ENCODE measurements at regions not wholly inside any gene's neighbourhood (a gene's known extent, or its start where the extent isn't known, plus 50 kb on each side); places are given as distances from the start of the nearest gene placed in this dataset.
"Not testable (repeated sequence)": the region's sequence is repeated elsewhere in the genome, so short reads cannot be mapped to it uniquely, and the experiment has no call there.

GRCh38 chr2:224157655-224158054, 118.6 kb upstream of the SERPINE2 start:
- Histone ChIP-seq H3K9me3 (ENCODE audit: low read length) (no peaks in the 10 kb centered on the region), H3K79me2 (ENCODE audit: low read length) (no peaks in the 10 kb centered on the region), H3K9me2 (replicated peaks; ENCODE audit: insufficient read depth, low read length) (no peaks in the 10 kb centered on the region), H3K27me3 (ENCODE audit: low read length) (no peaks in the 10 kb centered on the region), H3K4me1 (ENCODE audit: low read length) (no peaks in the 10 kb centered on the region), H4K20me1 (ENCODE audit: insufficient read depth, low read depth, low read length) (no peaks in the 10 kb centered on the region), H3K27ac (ENCODE audit: low read length) (no peak overlapping the region), H3K4me3 (ENCODE audit: low read length) (no peak overlapping the region), H3K4me2 (ENCODE audit: low read depth, low read length, poor library complexity, severe bottlenecking) (no peak overlapping the region), H3K9ac (ENCODE audit: low read length) (no peak overlapping the region), H2AFZ (ENCODE audit: low read length) (no peak overlapping the region), H3K36me3 (ENCODE audit: insufficient read depth, low read length) (no peaks in the 10 kb centered on the region)
- no peak for DNase-seq

- no peaks in the 10 kb centered on the region for H3K9me2 ChIP-seq (replicated peaks; ENCODE audit: insufficient read depth, low read length)
- no peak overlapping the region for H3K9ac ChIP-seq (ENCODE audit: low read length)
- H3K36me3 ChIP-seq (ENCODE audit: insufficient read depth, low read length) = no peaks in the 10 kb centered on the region
- H3K79me2 ChIP-seq (ENCODE audit: low read length) = no peaks in the 10 kb centered on the region
- no peak overlapping the region for H3K4me2 ChIP-seq (ENCODE audit: low read depth, low read length, poor library complexity, severe bottlenecking)
- no peak overlapping the region for H3K4me3 ChIP-seq (ENCODE audit: low read length)
- no peaks in the 10 kb centered on the region for H3K4me1 ChIP-seq (ENCODE audit: low read length)
- no peak overlapping the region for H2AFZ ChIP-seq (ENCODE audit: low read length)
- H3K27ac ChIP-seq (ENCODE audit: low read length) = no peak overlapping the region
- no peak for DNase-seq
- no peaks in the 10 kb centered on the region for H4K20me1 ChIP-seq (ENCODE audit: insufficient read depth, low read depth, low read length)
- no peaks in the 10 kb centered on the region for H3K27me3 ChIP-seq (ENCODE audit: low read length)
- no peaks in the 10 kb centered on the region for H3K9me3 ChIP-seq (ENCODE audit: low read length)
Measured at GRCh38 chr2:224156436-224156835, 117.3 kb upstream of the SERPINE2 start.

- Histone ChIP-seq H3K4me3 (ENCODE audit: low read length) (no peak overlapping the region), H3K79me2 (ENCODE audit: low read length) (no peaks in the 10 kb centered on the region), H3K9ac (ENCODE audit: low read length) (no peak overlapping the region), H3K9me2 (replicated peaks; ENCODE audit: insufficient read depth, low read length) (no peaks in the 10 kb centered on the region), H4K20me1 (ENCODE audit: insufficient read depth, low read depth, low read length) (no peaks in the 10 kb centered on the region), H3K4me2 (ENCODE audit: low read depth, low read length, poor library complexity, severe bottlenecking) (no peak overlapping the region), H3K4me1 (ENCODE audit: low read length) (no peaks in the 10 kb centered on the region), H3K36me3 (ENCODE audit: insufficient read depth, low read length) (no peaks in the 10 kb centered on the region), H3K27me3 (ENCODE audit: low read length) (no peaks in the 10 kb centered on the region), H3K27ac (ENCODE audit: low read length) (no peak overlapping the region), H3K9me3 (ENCODE audit: low read length) (no peaks in the 10 kb centered on the region), H2AFZ (ENCODE audit: low read length) (no peak overlapping the region)
- no peak for DNase-seq
Measured at GRCh38 chr2:224155896-224156295, 116.8 kb upstream of the SERPINE2 start.

DNA sequence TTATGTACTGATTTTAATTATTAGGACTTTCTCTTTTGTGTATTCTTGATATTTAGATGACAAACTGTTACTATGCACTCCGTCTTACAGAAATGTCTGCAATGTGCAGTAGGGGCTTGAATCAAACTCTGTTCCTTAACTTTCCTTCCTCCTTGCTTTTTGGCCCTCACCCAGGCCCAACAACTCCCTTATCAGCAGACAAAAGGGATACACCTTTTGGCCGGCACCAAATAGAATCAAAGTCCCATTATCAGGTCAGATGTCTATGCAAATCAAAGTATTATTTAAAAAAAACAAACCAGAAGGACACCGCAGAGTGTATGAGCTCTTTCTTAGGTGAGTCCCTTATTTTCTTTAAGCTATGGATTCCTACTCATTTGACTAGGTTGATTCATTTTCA, 116.3 kb upstream of the SERPINE2 start:
- Histone ChIP-seq H3K4me3 (ENCODE audit: low read length) (no peak overlapping the region), H2AFZ (ENCODE audit: low read length) (no peak overlapping the region), H3K4me1 (ENCODE audit: low read length) (no peaks in the 10 kb centered on the region), H4K20me1 (ENCODE audit: insufficient read depth, low read depth, low read length) (no peaks in the 10 kb centered on the region), H3K9ac (ENCODE audit: low read length) (no peak overlapping the region), H3K9me3 (ENCODE audit: low read length) (no peaks in the 10 kb centered on the region), H3K27ac (ENCODE audit: low read length) (no peak overlapping the region), H3K9me2 (replicated peaks; ENCODE audit: insufficient read depth, low read length) (no peaks in the 10 kb centered on the region), H3K27me3 (ENCODE audit: low read length) (no peaks in the 10 kb centered on the region), H3K36me3 (ENCODE audit: insufficient read depth, low read length) (no peaks in the 10 kb centered on the region), H3K4me2 (ENCODE audit: low read depth, low read length, poor library complexity, severe bottlenecking) (no peak overlapping the region), H3K79me2 (ENCODE audit: low read length) (no peaks in the 10 kb centered on the region)
- no peak for DNase-seq

DNA sequence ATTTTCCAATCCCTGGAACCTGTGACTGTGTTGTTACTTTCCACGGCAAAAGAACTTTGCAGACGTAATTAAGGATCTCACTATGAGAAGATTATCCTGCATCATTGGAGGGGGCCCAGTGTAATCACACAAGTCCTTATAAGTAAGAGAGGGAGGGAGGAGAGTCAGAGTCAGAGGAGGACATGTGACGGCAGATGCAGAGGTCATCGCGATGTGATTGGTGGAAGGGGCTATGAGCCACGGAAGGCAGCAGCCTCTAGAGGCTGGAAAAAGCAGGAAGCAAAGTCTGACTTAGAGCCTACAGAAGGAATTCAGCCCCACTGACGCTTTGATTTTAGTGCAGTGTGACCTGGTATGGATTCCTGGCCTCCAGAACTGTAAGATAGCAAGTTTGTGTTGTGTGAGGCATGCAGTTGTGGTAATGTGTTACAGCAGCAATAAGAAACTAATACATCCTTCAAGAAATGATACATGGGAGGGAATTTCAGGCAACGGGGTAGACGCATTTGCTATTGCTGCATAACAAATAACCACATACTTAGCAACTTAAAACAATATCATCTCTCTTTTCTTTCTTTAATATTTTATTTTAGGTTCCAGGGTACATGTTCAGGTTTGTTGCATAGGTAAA, 112.7 kb upstream of the SERPINE2 start:
- Histone ChIP-seq H3K36me3 (ENCODE audit: insufficient read depth, low read length) (no peaks in the 10 kb centered on the region), H3K4me1 (ENCODE audit: low read length) (no peaks in the 10 kb centered on the region), H3K4me2 (ENCODE audit: low read depth, low read length, poor library complexity, severe bottlenecking) (no peak overlapping the region), H4K20me1 (ENCODE audit: insufficient read depth, low read depth, low read length) (no peaks in the 10 kb centered on the region), H3K79me2 (ENCODE audit: low read length) (no peaks in the 10 kb centered on the region), H3K27me3 (ENCODE audit: low read length) (no peaks in the 10 kb centered on the region), H3K9me3 (ENCODE audit: low read length) (no peaks in the 10 kb centered on the region), H3K9ac (ENCODE audit: low read length) (no peak overlapping the region), H3K27ac (ENCODE audit: low read length) (no peak overlapping the region), H3K9me2 (replicated peaks; ENCODE audit: insufficient read depth, low read length) (no peaks in the 10 kb centered on the region), H2AFZ (ENCODE audit: low read length) (no peak overlapping the region), H3K4me3 (ENCODE audit: low read length) (no peak overlapping the region)
- no peak for DNase-seq

- Histone ChIP-seq H3K27ac (ENCODE audit: low read length) (no peak overlapping the region), H3K4me1 (ENCODE audit: low read length) (no peaks in the 10 kb centered on the region), H3K4me3 (ENCODE audit: low read length) (no peak overlapping the region), H3K9me3 (ENCODE audit: low read length) (no peaks in the 10 kb centered on the region), H3K4me2 (ENCODE audit: low read depth, low read length, poor library complexity, severe bottlenecking) (no peak overlapping the region), H3K36me3 (ENCODE audit: insufficient read depth, low read length) (no peaks in the 10 kb centered on the region), H2AFZ (ENCODE audit: low read length) (no peak overlapping the region), H3K9me2 (replicated peaks; ENCODE audit: insufficient read depth, low read length) (no peaks in the 10 kb centered on the region), H3K9ac (ENCODE audit: low read length) (no peak overlapping the region), H4K20me1 (ENCODE audit: insufficient read depth, low read depth, low read length) (no peaks in the 10 kb centered on the region), H3K79me2 (ENCODE audit: low read length) (no peaks in the 10 kb centered on the region), H3K27me3 (ENCODE audit: low read length) (no peaks in the 10 kb centered on the region)
- no peak for DNase-seq
Measured at GRCh38 chr2:224151161-224151560, 112.1 kb upstream of the SERPINE2 start.

GRCh38 chr2:224148058-224148457, 109.0 kb upstream of the SERPINE2 start:
- not testable (repeated sequence) for H3K9me2 ChIP-seq (replicated peaks; ENCODE audit: insufficient read depth, low read length); H4K20me1 ChIP-seq (ENCODE audit: insufficient read depth, low read depth, low read length); H3K9me3 ChIP-seq (ENCODE audit: low read length); H3K27ac ChIP-seq (ENCODE audit: low read length); DNase-seq; H3K27me3 ChIP-seq (ENCODE audit: low read length); H2AFZ ChIP-seq (ENCODE audit: low read length); H3K4me2 ChIP-seq (ENCODE audit: low read depth, low read length, poor library complexity, severe bottlenecking); H3K36me3 ChIP-seq (ENCODE audit: insufficient read depth, low read length); H3K4me1 ChIP-seq (ENCODE audit: low read length); H3K4me3 ChIP-seq (ENCODE audit: low read length); H3K9ac ChIP-seq (ENCODE audit: low read length); H3K79me2 ChIP-seq (ENCODE audit: low read length)

- Histone ChIP-seq H3K9me3 (ENCODE audit: low read length) (no peaks in the 10 kb centered on the region), H3K36me3 (ENCODE audit: insufficient read depth, low read length) (no peaks in the 10 kb centered on the region), H4K20me1 (ENCODE audit: insufficient read depth, low read depth, low read length) (no peaks in the 10 kb centered on the region), H3K9ac (ENCODE audit: low read length) (no peak overlapping the region), H3K4me2 (ENCODE audit: low read depth, low read length, poor library complexity, severe bottlenecking) (no peak overlapping the region), H3K79me2 (ENCODE audit: low read length) (no peaks in the 10 kb centered on the region), H3K4me3 (ENCODE audit: low read length) (no peak overlapping the region), H3K27me3 (ENCODE audit: low read length) (no peaks in the 10 kb centered on the region), H2AFZ (ENCODE audit: low read length) (no peak overlapping the region), H3K4me1 (ENCODE audit: low read length) (no peaks in the 10 kb centered on the region), H3K27ac (ENCODE audit: low read length) (no peak overlapping the region), H3K9me2 (replicated peaks; ENCODE audit: insufficient read depth, low read length) (no peaks in the 10 kb centered on the region)
- no peak for DNase-seq
Measured at GRCh38 chr2:224147174-224147573, 108.1 kb upstream of the SERPINE2 start.
